HCT116 (cell line): ENCODE measurements at regions not wholly inside any gene's neighbourhood (a gene's known extent, or its start where the extent isn't known, plus 50 kb on each side); places are given as distances from the start of the nearest gene placed in this dataset.

ENCODE experiments used
- ATAC-seq: fragments of 200-7000 bp; cut with Tn5 transposase; 2 replicates; pipeline ENCODE4 v1.9.1; 2020; ENCODE audit warnings: mild to moderate bottlenecking, moderate library complexity
- BruUV-seq: library from RNA; stranded (reverse); fragments of 400-500 nt; replicated peaks from 2 replicates; lab custom pipeline; 2021; lab: Mats Ljungman, UMichigan
- CTCF ChIA-PET: fragments of 300-600 bp; sonication (Branson Sonifier 250); formaldehyde crosslinking; loops from one replicate; lab custom pipeline; 2021; ENCODE audit warnings: antibody characterized with exemption; lab: Charles Lee
- POLR2A ChIA-PET: fragments of 300-600, 350-600 bp; sonication (Branson Sonifier 250); formaldehyde crosslinking; loops from one replicate; lab custom pipeline; 2021; ENCODE audit warnings: antibody characterized with exemption; lab: Charles Lee
- RAD21 ChIA-PET, 2 experiments: fragments of 300-600 bp; sonication (Branson Sonifier 250); formaldehyde crosslinking; loops; one replicate each; lab custom pipeline; 2023; ENCODE audit warnings: low total read pairs in 2 of 2; ENCODE audit not compliant: uncharacterized antibody in 2 of 2, unreplicated experiment in 2 of 2, low non-redundant PET in 1 of 2; lab: Charles Lee
- DNase-seq: peaks from one replicate; pipeline ENCODE4 v3.0.0-alpha.2; 2010; ENCODE audit warnings: low read depth, low spot score
- H2AFZ ChIP-seq: fragments of 200-600 bp; shearing (Covaris generic), sonication (generic); 2 replicates; pipeline ENCODE4 v1.6.1; 2017; ENCODE audit warnings: low read depth, mixed run types, mixed read lengths, antibody characterized with exemption, low read length; ENCODE audit not compliant: poor library complexity, severe bottlenecking
- H3K27ac ChIP-seq: 2 replicates; pipeline ENCODE4 v1.5.1; 2012; ENCODE audit warnings: low read depth, low read length
- H3K27me3 ChIP-seq: fragments of 200-600 bp; sonication (generic); 2 replicates; pipeline ENCODE4 v1.6.1; 2016; ENCODE audit warnings: mixed run types, low read length, mixed read lengths; ENCODE audit not compliant: insufficient read depth
- H3K36me3 ChIP-seq, 2 experiments: fragments of 200-500 bp in 1 of 2; fragments of 200-600 bp in 1 of 2; sonication (Bioruptor generic) in 1 of 2; sonication (generic) in 1 of 2; 2 replicates each; pipeline versions ENCODE4 v1.5.1 to v1.6.1; 2014 to 2016; ENCODE audit warnings: low read length in 2 of 2, inconsistent platforms in 1 of 2, mixed read lengths in 1 of 2, mixed run types in 1 of 2; ENCODE audit not compliant: insufficient read depth in 2 of 2, control insufficient read depth in 1 of 2
- H3K4me1 ChIP-seq, 2 experiments: fragments of 200-600 bp in 1 of 2; sonication (generic) in 1 of 2; 2 replicates each; pipeline versions ENCODE4 v1.5.1 to v1.6.1; 2012 to 2017; ENCODE audit warnings: low read length in 2 of 2, inconsistent platforms in 1 of 2, mild to moderate bottlenecking in 1 of 2, mixed read lengths in 1 of 2, mixed run types in 1 of 2, moderate library complexity in 1 of 2; ENCODE audit not compliant: insufficient read depth in 2 of 2, control insufficient read depth in 1 of 2
- H3K4me2 ChIP-seq: fragments of 200-600 bp; sonication (generic); 2 replicates; pipeline ENCODE4 v1.6.1; 2017; ENCODE audit warnings: mixed run types, low read length, mixed read lengths
- H3K4me3 ChIP-seq, 2 experiments: fragments of 200-600 bp in 1 of 2; sonication (generic) in 1 of 2; replicated peaks in 1 of 2; 2 replicates each; pipeline ENCODE4 v1.5.1; 2011 to 2016; ENCODE audit warnings: low read length in 2 of 2, control low read depth in 1 of 2, low read depth in 1 of 2, mild to moderate bottlenecking in 1 of 2, mixed read lengths in 1 of 2, mixed run types in 1 of 2
- H3K79me2 ChIP-seq: fragments of 200-600 bp; sonication (generic); 2 replicates; pipeline ENCODE4 v1.6.1; 2017; ENCODE audit warnings: mild to moderate bottlenecking, mixed run types, low read length, moderate library complexity, mixed read lengths; ENCODE audit not compliant: insufficient read depth
- H3K9ac ChIP-seq: fragments of 200-600 bp; sonication (generic); 2 replicates; pipeline ENCODE4 v1.6.1; 2016; ENCODE audit warnings: low read length, mixed read lengths
- H3K9me2 ChIP-seq: fragments of 200-600 bp; sonication (generic), shearing (Covaris generic); 2 replicates; pipeline ENCODE4 v1.6.1; 2017; ENCODE audit warnings: mixed run types, mild to moderate bottlenecking, moderate library complexity; ENCODE audit not compliant: insufficient read depth
- H3K9me3 ChIP-seq, 2 experiments: fragments of 200-500 bp in 1 of 2; fragments of 200-600 bp in 1 of 2; sonication (Bioruptor generic) in 1 of 2; sonication (generic) in 1 of 2; 2 replicates each; pipeline ENCODE4 v1.6.1; 2014 to 2017; ENCODE audit warnings: low read length in 2 of 2, mixed read lengths in 2 of 2, inconsistent platforms in 1 of 2, low read depth in 1 of 2, mild to moderate bottlenecking in 1 of 2, mixed run types in 1 of 2, moderate library complexity in 1 of 2; ENCODE audit not compliant: control insufficient read depth in 1 of 2, insufficient read depth in 1 of 2
- H4K20me1 ChIP-seq: fragments of 200-600 bp; sonication (generic), shearing (Covaris generic); 2 replicates; pipeline ENCODE4 v1.6.1; 2017; ENCODE audit warnings: mixed run types, mild to moderate bottlenecking, moderate library complexity; ENCODE audit not compliant: insufficient read depth
- CEBPB ChIP-seq: IDR thresholded peaks from 2 replicates; pipeline ENCODE4 v1.6.1; 2012; ENCODE audit warnings: low read depth
- CTCF ChIP-seq, 3 experiments: fragments of 200-600 bp in 1 of 3; sonication (generic) in 1 of 3; IDR thresholded peaks in 2 of 3; conservative IDR thresholded peaks in 1 of 3; 2 replicates each; pipeline ENCODE4 v1.5.1; 2012 to 2017; ENCODE audit warnings: low read depth in 2 of 3, low read length in 2 of 3, antibody characterized with exemption in 1 of 3, borderline replicate concordance in 1 of 3, control low read depth in 1 of 3, mild to moderate bottlenecking in 1 of 3, mixed read lengths in 1 of 3, mixed run types in 1 of 3, moderate library complexity in 1 of 3; ENCODE audit not compliant: insufficient read depth in 1 of 3
- EZH2phosphoT487 ChIP-seq: fragments of 200-600 bp; IDR thresholded peaks from 2 replicates; pipeline ENCODE4 v1.6.1; 2018; ENCODE audit warnings: antibody characterized with exemption, borderline replicate concordance
- FOSL1 ChIP-seq: IDR thresholded peaks from 2 replicates; pipeline ENCODE4 v1.6.1; 2012; ENCODE audit warnings: low read depth
- POLR2A ChIP-seq: IDR thresholded peaks from 2 replicates; pipeline ENCODE4 v1.7.0; 2011; ENCODE audit warnings: borderline replicate concordance; ENCODE audit not compliant: insufficient read depth, insufficient read length; ENCODE audit errors: extremely low read depth
- POLR2AphosphoS5 ChIP-seq: IDR thresholded peaks from 2 replicates; pipeline ENCODE4 v1.6.1; 2011; ENCODE audit warnings: mild to moderate bottlenecking, low read depth, low read length, moderate library complexity
- SP1 ChIP-seq: IDR thresholded peaks from 2 replicates; pipeline ENCODE4 v1.6.1; 2012; ENCODE audit warnings: low read depth
- TCF7L2 ChIP-seq: IDR thresholded peaks from 2 replicates; pipeline ENCODE4 v1.7.0; 2011; ENCODE audit warnings: borderline replicate concordance, inconsistent platforms; ENCODE audit not compliant: insufficient read depth, insufficient read length; ENCODE audit errors: extremely low read depth
- ZNF274 ChIP-seq: fragments of 200-500 bp; sonication (Bioruptor generic); IDR thresholded peaks from 2 replicates; pipeline ENCODE4 v1.6.1; 2014; ENCODE audit warnings: mild to moderate bottlenecking, low read depth, low read length, inconsistent platforms
- intact Hi-C: fragments of 100-400 bp; cut with micrococcal nuclease; formaldehyde crosslinking; loops from 2 replicates; pipeline ENCODE4 v1.10.0; 2022
- TF ChIP-seq, protein P1 (sequence below): IDR thresholded peaks from 2 replicates; pipeline ENCODE4 v1.6.1; 2012; ENCODE audit warnings: low read depth
- TF ChIP-seq, protein P2 (sequence below): IDR thresholded peaks from 2 replicates; pipeline ENCODE4 v1.6.1; 2012

DNA sequence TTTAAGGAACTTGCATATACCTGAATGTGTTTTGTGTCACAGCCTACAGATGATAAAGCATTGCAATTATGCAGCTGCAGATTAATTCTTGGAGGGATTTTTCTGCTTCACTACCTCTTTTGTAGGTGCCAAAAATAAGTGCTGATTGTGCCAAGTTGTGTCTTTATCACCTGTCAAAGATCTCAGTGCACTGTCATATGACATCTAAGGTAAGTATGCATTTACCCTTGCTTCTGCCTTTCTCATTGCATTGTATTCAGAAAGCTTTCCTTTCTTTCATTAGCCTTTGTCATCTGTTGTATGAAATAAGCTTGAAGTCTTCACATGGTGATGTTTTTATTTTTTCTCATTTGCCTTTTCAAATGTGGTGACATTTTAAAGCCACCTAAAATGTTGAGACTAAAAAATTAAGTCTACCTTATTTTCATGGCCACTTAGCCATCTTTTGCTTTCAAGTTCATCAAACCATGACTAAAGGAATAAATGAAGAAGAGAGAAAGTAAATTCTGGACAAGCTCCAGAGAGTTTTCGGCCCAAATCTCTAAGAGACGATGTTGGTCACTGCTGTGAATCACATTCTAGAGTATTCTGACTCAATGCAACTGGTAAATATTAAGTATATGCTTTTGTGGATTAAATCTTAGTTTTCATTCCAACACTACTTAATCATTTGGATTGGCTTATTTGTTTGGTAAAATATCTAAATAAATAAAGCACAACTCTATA lies 381.8 kb upstream of the EPHA3 start (continued):
- TF ChIP-seq CTCF (IDR thresholded peaks at IDR 0.05 in 2 of 3, conservative IDR thresholded peaks at IDR 0.05 in 1 of 3; ENCODE audit: borderline replicate concordance in 1 of 3, insufficient read depth in 1 of 3, low read depth in 2 of 3, low read length in 2 of 3), result no peak
- TF ChIP-seq TCF7L2, result no peak
- no peak for TF ChIP-seq EZH2phosphoT487
- TF ChIP-seq POLR2AphosphoS5, result no peak

DNA sequence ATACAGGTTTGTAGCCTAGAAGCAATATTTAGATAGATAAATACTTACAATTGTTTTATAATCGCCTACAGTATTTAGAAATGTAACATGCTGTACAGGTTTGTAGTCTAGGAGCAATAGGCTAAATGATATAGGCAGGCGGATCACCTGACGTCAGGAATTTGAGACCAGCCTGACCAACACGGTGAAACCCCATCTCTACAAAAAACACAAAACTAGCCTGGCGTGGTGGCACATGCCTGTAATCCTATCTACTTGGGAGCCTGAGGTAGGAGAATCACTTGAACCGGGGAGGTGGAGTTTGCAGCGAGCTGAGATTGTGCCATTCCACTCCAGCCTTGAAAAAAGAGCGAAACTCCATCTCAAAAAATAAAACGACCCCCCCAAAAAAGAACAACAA lies 375.2 kb upstream of the EPHA3 start:
- intact Hi-C loops, result no loop called here
- TF ChIP-seq ZNF274 (no peak), CEBPB (no peak), POLR2A (no peak), FOSL1 (no peak), CTCF (IDR thresholded peaks at IDR 0.05 in 2 of 3, conservative IDR thresholded peaks at IDR 0.05 in 1 of 3; ENCODE audit: borderline replicate concordance in 1 of 3, insufficient read depth in 1 of 3, low read depth in 2 of 3, low read length in 2 of 3) (no peak), SP1 (no peak)
- TF ChIP-seq, protein P1, sequence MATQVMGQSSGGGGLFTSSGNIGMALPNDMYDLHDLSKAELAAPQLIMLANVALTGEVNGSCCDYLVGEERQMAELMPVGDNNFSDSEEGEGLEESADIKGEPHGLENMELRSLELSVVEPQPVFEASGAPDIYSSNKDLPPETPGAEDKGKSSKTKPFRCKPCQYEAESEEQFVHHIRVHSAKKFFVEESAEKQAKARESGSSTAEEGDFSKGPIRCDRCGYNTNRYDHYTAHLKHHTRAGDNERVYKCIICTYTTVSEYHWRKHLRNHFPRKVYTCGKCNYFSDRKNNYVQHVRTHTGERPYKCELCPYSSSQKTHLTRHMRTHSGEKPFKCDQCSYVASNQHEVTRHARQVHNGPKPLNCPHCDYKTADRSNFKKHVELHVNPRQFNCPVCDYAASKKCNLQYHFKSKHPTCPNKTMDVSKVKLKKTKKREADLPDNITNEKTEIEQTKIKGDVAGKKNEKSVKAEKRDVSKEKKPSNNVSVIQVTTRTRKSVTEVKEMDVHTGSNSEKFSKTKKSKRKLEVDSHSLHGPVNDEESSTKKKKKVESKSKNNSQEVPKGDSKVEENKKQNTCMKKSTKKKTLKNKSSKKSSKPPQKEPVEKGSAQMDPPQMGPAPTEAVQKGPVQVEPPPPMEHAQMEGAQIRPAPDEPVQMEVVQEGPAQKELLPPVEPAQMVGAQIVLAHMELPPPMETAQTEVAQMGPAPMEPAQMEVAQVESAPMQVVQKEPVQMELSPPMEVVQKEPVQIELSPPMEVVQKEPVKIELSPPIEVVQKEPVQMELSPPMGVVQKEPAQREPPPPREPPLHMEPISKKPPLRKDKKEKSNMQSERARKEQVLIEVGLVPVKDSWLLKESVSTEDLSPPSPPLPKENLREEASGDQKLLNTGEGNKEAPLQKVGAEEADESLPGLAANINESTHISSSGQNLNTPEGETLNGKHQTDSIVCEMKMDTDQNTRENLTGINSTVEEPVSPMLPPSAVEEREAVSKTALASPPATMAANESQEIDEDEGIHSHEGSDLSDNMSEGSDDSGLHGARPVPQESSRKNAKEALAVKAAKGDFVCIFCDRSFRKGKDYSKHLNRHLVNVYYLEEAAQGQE, result no peak
- TF ChIP-seq, protein P2, sequence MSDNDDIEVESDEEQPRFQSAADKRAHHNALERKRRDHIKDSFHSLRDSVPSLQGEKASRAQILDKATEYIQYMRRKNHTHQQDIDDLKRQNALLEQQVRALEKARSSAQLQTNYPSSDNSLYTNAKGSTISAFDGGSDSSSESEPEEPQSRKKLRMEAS, result no peak
- Histone ChIP-seq H4K20me1 (no peaks in the 10 kb centered on the region), H3K4me1 (no peaks in the 10 kb centered on the region), H3K27ac (no peak overlapping the region), H3K4me3 (no peak overlapping the region), H2AFZ (no peak overlapping the region), H3K9me2 (no peaks in the 10 kb centered on the region), H3K36me3 (no peaks in the 10 kb centered on the region), H3K9me3 (peaks cover 3 to 26% of the 10 kb centered on the region in 2 experiments; a peak in 2 of 4 replicates), H3K4me2 (no peak overlapping the region), H3K27me3 (no peaks in the 10 kb centered on the region), H3K9ac (no peak overlapping the region), H3K79me2 (no peaks in the 10 kb centered on the region)
- no peak for ATAC-seq
- no peak for DNase-seq
- no TSS peak for BruUV-seq
- POLR2A ChIA-PET, result no interaction called here
- RAD21 ChIA-PET, result no interaction called here
- CTCF ChIA-PET, result no interaction called here
